Dermis microvascular lymphatic vessel endothelial cell (primary cell): ENCODE measurements at regions not wholly inside any gene's neighbourhood (a gene's known extent, or its start where the extent isn't known, plus 50 kb on each side); places are given as distances from the start of the nearest gene placed in this dataset.
"Not testable (repeated sequence)": the region's sequence is repeated elsewhere in the genome, so short reads cannot be mapped to it uniquely, and the experiment has no call there.

ENCODE experiments used
- DNase-seq, 2 donors: peaks; one replicate each; pipeline versions ENCODE4 v3.0.0 to v3.0.0-alpha.2; 2010; ENCODE audit warnings: low read depth in 2 of 2

DNA sequence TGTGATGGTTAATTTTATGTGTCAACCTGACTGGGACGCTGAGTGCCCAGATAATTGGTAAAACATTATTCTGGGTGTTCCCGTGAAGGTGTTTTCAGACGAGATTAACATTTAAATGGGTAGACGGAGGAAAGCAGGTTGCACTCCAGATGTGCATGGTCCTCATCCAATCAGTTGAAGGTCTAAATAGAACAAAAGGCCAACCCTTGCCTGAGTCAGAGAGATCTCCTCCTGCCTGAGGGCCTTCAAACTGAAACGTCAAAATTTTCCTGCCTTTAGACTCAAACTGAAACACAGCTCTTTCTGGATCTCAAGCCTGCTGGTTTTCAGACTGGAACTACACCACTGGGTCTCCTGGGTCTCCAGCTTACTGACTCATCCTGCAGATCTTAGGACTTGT lies 73.5 kb downstream of the NPIPA8 start:
- not testable (repeated sequence) for DNase-seq

DNA sequence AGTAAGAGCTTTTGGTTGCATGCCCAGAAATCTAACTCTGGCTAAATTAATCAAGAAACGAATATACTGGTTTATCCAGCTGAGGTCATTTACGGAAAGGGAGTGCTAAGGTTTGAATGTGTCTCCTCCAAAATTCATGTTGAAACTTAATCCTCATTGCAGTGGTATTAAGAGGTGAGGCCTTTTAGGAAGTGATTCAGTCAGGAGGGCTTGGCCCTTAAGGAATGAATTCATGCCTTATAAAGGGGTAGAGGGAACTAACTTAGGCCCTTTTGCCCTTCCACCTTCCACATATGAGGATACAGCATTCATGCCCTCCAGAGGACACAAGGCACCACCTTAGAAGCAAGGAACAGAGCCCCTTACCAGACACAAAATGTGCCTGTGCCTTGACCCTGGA lies 74.7 kb downstream of the NPIPA8 start:
- DNase-seq: not testable (repeated sequence)

DNA sequence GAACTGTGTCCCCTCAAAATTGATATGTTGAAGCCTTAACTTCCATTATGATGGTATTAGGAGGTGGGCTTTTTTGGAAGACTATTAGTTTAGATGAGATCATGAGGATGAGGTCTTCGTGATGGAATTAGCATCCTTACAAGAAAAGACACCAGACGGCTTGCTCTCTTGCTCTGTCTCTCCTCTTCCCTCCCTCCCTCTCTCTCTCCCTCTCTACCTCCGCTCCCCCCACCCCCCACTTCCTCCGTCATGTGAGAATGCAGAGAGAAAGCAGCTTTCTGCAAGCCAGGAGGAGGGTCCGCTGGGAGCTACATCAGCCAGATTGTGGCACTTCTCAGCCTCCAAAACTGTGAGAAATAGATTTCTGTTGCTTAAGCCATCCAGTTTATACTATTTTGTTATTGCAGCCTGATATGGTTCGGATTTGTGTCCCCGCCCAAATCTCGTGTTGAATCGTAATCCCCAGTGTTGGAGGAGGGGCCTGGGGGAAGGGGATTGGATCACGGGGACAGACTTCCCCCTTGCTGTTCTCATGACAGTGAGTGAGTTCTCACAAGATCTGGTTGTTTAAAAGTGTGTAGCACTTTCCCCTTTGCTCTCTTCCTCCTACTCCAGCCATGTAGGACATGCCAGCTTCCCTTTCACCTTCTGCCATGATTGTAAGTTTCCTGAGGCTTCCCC lies 76.9 kb downstream of the NPIPA8 start:
- not testable (repeated sequence) for DNase-seq

DNA sequence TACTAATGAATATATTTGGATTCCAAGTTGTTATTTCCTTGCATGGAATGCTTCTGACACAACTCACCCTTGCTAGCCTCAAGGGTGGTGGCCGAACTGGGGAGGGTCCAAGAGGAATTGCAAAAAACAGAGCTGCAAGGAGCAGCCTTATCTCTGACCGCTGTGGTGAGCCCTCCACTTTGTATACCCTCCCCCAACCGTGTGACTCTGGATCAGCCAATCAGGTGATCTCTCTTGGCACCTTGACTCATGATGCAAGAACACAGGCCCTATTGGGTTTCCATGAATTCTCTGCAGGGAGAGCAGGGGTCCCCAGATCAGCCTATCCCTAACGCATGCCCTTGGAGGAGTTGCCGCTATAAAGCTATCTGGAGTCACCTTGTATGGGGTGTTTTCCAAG lies 83.6 kb downstream of the NPIPA8 start:
- DNase-seq: not testable (repeated sequence)

DNA sequence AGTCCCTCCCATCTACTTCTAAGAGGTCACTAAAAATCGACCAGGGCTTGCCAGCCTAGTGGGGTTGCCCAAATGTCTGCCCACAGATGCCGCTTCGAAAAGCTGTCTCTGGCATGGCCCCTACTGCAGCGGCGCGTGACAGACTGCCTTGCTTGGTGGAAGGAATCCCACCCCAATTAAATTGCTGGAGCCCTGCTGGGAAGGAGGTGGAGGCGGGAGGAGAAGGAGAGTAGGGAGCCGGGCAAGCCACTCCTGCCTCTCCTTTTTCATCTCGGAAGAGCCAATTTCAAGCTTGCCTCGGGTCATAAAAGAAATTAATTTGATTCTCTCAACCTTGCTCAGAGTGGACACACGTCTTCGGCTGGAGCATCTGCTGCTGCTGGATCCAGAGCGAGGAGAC lies 106.0 kb downstream of the NPIPA8 start:
- not testable (repeated sequence) for DNase-seq

DNA sequence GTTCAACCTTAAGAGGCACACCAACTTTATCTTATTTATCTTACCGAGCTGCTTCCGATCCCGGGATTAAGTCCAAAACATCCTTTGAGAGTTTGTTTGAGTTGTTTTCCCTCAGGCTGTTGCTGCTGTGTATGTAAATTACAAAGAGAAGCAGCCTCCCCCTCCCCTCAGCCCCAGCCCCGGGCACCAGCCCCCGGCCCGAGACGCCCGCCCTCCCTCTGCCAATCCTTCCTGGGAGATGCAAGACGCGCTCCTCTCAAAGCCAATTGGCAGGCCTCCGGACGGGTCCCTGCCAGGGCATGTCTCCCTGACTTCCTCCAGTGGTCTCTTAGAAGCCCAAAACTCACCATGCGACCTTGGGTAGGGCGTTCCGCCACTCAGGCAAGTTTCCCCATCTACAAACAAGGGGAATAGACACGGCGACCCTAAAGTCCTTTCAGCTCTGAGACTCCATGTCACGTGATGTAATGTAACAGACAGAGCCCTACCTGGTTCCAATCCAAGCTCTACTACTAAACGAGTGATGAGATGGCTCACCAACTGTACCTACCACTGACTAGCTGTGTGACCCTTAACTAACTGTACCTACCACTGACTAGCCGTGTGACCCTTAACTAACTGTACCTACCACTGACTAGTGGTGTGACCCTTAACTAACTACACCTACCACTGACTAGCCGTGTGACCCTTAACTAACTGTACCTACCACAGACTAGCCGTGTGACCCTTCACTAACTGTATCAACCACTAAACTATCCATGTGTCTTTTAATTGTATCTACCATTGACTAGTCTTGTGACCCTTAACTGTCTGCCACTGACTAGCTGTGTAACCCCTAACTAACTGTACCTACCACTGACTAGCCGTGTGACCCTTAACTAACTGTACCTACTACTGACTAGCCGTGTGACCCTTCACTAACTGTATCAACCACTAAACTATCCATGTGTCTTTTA lies 114.2 kb downstream of the NPIPA8 start:
- not testable (repeated sequence) for DNase-seq

DNA sequence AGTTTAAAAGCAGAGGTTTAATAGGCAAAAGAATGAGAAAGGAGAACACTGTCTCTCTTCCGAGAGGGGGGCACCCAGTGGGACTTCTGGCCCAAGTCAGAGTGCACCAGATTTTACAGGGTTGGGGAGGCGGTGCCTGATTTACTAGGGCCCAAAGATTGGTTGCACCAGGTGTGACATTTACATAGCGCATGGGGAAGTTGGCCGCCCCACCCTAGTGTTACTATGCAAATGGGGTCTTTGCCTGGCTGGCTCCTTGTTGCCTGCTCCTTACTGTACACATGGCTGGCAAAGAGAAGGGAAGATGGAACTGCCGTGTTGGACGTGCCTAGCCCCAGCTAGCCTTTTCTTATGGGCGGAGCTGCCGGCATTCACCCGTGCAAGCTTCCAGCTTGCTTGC lies 118.8 kb downstream of the NPIPA8 start:
- not testable (repeated sequence) for DNase-seq

DNA sequence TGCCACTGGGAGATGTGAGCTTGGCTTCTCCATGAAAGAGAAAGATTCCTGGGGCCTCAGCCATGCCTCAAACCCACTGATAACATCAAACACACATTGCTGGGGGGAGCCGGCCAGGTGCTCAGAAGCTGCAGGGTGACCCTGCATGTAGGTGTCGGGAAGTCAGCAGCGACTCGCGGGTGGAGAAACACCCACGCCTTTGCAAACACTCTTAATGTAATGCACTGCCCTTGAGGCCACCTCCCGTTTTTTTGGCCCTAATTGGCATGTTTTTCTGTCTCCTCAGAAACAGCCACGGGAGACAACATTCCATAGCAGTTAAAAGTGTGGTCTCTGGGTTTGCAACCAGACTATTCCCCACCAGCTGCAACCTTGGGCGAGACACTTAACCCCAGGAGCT lies 119.7 kb downstream of the NPIPA8 start:
- DNase-seq: not testable (repeated sequence)

DNA sequence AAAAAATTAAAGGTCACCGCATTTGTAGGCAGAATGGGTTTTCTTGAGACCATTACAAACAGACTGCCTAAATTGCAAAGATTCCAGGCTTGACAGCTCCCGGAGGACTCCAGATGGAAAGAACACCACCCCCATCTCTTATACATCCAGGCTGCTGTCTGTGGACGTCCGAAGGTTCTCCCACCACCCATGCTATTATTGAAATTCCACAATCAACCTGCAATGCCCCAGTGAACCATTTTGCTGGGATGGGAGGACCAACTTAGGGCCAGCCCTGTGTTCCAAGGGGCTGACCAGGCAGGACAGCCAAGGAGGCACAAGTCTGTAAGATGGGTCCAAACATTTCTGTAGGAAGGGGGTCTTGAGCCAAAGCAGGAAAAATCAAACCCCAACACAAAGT lies 122.7 kb downstream of the NPIPA8 start:
- not testable (repeated sequence) for DNase-seq

DNA sequence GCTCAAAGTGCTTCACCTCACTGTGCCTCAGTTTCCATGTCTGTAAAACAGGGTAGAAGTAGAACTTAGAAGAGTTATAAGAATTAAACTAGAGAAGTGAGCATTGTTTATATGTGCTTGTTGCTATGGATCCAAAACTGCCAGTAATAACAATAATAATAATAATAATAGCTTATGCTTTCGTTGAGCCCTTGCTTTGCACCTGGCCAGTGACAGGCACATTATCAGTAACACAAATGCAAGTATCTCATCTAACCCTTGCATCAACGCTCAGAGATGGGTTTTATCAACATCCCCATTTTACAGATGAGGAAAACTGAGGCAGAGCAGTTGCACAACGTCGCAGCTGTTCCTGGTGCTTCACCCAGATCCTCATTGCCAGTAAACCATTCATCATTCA lies 125.0 kb downstream of the NPIPA8 start:
- DNase-seq: not testable (repeated sequence)

DNA sequence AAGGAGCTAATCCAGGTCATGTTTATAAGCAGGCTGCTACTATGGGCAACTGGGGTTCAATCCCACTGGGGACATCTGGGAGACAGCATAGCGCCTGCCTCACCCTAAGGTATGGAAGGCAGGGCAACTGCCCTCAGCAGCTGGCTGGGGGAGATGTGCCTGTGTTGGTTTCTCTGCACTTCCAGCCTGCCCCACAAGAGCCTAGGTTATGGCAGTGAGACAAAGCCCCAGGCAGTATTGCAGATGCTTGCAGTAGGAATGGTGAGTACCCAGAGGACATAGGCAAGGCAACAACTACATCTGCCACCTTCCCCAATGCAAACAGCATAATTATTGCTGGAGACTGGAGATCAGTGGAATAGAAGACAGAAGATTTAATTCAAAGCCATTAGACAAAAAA lies 131.8 kb downstream of the NPIPA8 start:
- not testable (repeated sequence) for DNase-seq

DNA sequence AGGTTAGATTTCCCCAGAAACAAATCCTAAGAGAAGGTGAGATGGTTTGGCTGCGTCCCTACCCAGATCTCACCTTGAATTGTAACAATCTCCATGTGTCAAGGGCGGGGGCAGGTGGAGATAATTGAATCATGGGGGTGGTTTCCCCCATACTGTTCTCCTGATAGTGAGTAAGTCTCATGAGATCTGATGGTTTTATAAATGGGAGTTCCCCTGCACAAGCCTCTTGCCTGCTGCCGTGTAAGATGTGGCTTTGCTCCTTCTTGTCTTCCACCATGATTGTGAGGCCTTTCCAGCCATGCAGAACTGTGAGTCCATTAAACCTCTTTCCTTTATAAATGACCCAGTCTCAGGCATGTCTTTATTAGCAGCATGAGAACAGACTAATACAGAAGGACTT lies 132.2 kb downstream of the NPIPA8 start:
- not testable (repeated sequence) for DNase-seq

DNA sequence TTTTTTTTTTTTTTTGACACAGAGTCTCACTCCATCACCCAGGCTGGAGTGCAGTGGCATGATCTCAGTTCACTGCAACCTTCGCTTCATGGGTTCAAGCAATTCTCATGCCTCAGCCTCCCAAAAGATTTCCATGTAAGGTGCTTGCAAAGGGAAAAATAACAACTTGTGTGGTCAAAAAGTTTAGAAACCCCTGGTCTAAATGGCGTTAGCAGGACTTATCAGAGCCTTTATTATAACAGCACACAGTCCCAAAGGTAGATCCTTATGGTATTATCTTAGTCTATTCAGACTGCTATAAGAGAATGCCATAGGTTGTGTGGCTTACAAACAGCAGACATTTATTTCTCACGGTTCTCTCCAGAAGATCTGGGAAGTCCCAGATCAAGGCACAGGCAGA lies 135.0 kb downstream of the NPIPA8 start:
- not testable (repeated sequence) for DNase-seq

DNA sequence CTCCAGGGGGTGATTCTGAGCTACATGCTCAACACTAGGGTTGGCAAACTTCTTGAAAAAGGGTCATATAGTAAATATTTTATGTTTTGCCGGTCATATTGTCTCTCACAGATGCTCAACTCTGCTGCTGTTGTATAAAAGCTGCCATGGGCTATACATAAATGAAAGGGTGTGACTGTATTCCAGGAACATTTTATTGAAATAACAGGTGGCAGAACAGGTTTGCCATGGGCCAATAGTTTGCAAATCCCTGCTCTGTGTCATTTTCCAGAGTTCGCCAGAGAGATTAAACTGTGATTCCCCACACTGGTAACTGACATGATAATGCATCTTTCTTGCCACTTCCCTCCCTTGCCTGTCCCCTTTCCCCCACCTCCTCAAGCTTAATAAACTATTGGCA lies 144.1 kb downstream of the NPIPA8 start:
- not testable (repeated sequence) for DNase-seq

DNA sequence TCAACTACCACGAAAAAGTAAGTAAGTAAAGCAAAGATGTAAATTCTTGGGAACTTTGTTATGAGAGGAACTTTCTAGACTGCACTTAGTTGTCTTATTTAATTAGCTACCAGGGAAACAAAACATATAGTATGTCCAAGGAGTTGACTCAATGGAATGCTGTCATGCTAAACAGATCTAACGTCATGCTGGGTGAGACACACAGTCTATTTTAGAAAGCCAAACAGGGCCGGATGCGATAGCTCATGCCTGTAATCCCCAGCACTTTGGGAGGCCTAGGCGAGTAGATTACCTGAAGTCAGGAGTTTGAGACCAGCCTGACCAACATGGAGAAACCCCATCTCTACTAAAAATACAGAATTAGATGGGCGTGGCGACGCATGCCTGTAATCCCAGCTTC lies 146.4 kb downstream of the NPIPA8 start:
- DNase-seq: not testable (repeated sequence)

DNA sequence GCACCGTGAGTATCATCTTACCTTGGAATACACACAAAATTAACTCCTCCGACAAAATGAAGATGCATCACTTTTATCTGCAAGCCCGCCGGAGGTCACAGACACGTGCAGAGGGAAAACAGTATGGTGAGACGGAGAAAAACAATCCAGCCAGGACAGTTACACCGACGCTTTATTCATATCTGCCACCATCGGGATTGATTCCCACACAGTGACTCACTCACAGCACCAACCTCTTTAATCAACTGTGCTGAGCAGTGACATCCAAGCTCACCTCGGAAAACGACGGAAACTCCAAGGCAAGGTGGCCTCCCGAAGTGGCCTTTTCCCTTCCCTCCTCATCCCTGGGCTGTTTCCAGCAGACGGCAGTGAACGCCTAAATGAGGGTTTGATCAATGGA lies 151.8 kb downstream of the NPIPA8 start:
- not testable (repeated sequence) for DNase-seq

DNA sequence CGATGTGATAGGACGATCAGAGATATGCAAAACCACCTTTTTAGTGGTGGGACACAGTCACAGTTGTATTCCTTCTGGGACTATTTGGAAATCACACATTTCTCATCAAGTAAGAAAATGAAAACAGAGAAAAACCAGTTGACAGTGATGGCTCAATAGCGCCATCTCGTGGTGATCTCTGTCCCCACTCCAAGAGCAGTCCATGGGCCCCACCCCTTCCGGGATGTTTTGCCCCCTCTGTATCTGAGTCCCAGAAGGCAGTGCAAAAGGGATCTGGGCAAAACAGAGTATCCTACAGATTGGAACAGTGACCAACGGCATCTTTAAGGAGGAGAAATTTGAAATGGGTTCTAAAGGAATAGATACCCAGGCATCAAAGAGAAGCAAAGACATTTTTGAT lies 155.5 kb downstream of the NPIPA8 start:
- not testable (repeated sequence) for DNase-seq

DNA sequence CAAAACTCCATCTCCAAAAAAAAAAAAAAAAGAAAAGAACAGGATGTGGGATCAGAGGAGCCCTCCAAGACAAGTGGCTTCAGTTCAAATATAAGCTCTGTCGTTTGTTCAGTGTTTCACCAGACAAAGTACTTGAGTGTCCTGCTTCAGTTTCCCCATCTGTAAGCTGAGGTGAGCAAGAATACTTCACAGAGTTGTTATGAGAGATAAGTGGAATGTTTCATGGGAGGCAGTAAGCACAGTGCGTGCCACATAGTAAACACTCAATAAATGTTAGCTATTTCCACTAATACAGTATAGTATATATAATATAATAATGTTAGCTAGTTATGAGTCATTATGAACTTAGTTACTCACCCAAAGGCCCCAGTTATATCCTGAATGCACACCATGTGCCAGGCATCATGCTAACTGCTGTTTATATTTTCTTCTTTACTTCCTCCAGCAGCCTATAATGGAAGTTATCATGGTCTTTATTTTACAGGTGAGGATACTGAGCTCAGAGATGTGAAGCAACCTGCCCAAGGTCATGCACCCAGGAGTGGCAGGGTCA lies 162.5 kb downstream of the NPIPA8 start:
- DNase-seq: not testable (repeated sequence)

DNA sequence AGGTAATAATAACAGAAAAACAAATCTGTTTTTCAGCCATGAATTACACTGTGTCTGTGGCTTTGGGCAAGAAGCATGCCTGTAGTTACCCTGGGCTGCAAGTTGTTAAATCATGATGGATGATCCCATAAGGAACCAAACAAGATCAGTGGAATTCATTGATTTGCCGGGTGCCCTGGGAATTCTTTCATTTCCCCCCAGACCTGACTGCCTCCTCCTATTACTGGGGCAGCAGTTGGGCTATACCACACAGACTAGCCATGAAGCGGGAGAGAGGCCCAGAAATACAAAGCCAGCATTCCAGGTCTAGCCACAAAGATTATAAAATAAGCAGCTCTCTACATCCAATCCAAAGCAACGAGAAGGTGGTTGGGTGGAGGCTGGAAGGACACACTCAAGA lies 174.2 kb downstream of the NPIPA8 start:
- not testable (repeated sequence) for DNase-seq

DNA sequence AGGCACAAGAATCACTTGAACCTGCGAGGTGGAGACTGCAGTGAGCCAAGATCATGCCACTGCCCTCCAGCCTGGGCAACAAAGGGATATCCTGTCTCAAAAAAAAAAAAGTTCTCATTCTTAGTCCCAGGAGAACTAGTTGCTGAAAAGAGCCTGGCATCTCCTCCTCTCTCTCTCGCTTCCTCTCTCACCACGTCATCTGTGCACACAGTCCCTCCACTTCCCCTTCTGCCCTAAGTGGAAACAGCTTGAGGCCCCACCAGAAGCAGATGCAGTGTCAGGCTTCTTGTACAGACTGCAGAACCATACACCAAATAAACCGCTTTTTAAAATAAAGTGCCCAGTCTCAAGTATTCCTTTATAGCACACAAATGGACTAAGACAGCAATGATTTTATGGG lies 175.3 kb downstream of the NPIPA8 start:
- not testable (repeated sequence) for DNase-seq

DNA sequence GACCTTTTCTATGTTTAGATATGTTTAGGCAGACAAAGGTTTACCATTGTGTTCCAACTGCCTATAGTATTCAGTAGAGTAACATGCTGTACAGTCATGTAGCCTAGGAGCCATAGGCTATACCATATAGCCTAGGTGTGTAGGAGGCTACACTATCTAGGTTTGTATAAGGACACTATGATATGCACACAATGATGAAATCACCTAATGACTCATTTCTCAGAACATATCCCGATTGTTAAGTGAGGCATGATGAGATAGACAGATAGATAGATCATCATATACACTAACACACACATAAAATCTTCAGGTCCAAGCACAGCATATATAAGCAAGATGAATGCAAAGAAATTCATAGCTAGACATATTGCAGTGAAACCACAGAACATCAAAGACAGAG lies 177.4 kb downstream of the NPIPA8 start:
- not testable (repeated sequence) for DNase-seq

DNA sequence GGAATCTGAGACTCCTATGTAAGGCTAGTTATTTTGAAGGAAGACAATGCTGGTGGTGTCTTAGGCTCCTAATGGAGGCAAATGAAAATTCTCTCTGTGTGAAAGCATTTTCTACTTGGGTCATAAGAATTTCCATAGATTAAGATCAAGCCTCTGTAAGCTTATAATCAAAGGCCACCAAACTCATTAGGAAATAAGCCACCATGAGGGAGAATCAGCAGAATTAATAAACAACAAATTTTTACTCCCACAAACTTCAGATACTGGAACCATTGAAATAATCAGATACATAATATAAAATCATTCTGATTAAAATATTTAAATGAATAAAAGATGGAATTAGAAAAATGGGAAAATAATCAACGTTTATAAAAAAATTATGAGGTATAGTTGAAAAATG lies 178.7 kb downstream of the NPIPA8 start:
- not testable (repeated sequence) for DNase-seq
